ENCODE measurements at regions not wholly inside any gene's neighbourhood (a gene's known extent, or its start where the extent isn't known, plus 50 kb on each side); places are given as distances from the start of the nearest gene placed in this dataset.

- Mint-ChIP-seq H3K4me3 (no peak overlapping the region), H3K27ac (no peak overlapping the region), H3K27me3 (ENCODE audit: low read depth in 3 of 3) (no peaks in the 10 kb centered on the region), H3K9me3 (peaks cover 6 to 34% (median 23%) of the 10 kb centered on the region in 6 donors), H3K36me3 (no peaks in the 10 kb centered on the region), H3K4me1 (no peaks in the 10 kb centered on the region)
- DNase-seq: no peak
Measured at GRCh38 chr2:116718451-116718850, 1096.0 kb upstream of the DDX18 start.

- Mint-ChIP-seq H3K27me3 (ENCODE audit: low read depth in 3 of 3) (peaks cover 0 to 2% (median 0%) of the 10 kb centered on the region in 3 donors), H3K27ac (no peak overlapping the region), H3K9me3 (peaks cover 6 to 39% (median 26%) of the 10 kb centered on the region in 6 donors), H3K4me1 (no peaks in the 10 kb centered on the region), H3K4me3 (no peak overlapping the region), H3K36me3 (no peaks in the 10 kb centered on the region)
- no peak for DNase-seq
Measured at GRCh38 chr2:116719836-116720235, 1094.7 kb upstream of the DDX18 start.

GRCh38 chr2:116724550-116724949 is 1089.9 kb upstream of the DDX18 start:
- H3K27me3 Mint-ChIP-seq (ENCODE audit: low read depth in 3 of 3): peaks cover 0 to 2% (median 0%) of the 10 kb centered on the region in 3 donors
- H3K27ac Mint-ChIP-seq: no peak overlapping the region
- H3K4me1 Mint-ChIP-seq: no peaks in the 10 kb centered on the region
- H3K36me3 Mint-ChIP-seq: no peaks in the 10 kb centered on the region
- DNase-seq: no peak
- peaks cover 3 to 49% (median 28%) of the 10 kb centered on the region in 6 donors for H3K9me3 Mint-ChIP-seq
- no peak overlapping the region for H3K4me3 Mint-ChIP-seq

GRCh38 chr2:116732322-116732721 is 1082.2 kb upstream of the DDX18 start:
- DNase-seq: no peak
- Mint-ChIP-seq H3K4me3 (no peak overlapping the region), H3K27me3 (ENCODE audit: low read depth in 3 of 3) (no peaks in the 10 kb centered on the region)

GRCh38 chr2:116733699-116734098 is 1080.8 kb upstream of the DDX18 start:
- Mint-ChIP-seq H3K27me3 (ENCODE audit: low read depth in 3 of 3) (no peaks in the 10 kb centered on the region), H3K4me1 (no peaks in the 10 kb centered on the region), H3K27ac (no peak overlapping the region), H3K4me3 (no peak overlapping the region), H3K9me3 (peaks cover 11 to 37% (median 22%) of the 10 kb centered on the region in 6 donors), H3K36me3 (peaks cover 0 to 6% (median 0%) of the 10 kb centered on the region in 3 donors)
- DNase-seq: no peak

More at GRCh38 chr2:116732322-116732721, 1082.2 kb upstream of the DDX18 start:
- no peaks in the 10 kb centered on the region for H3K4me1 Mint-ChIP-seq
- H3K9me3 Mint-ChIP-seq: peaks cover 11 to 46% (median 24%) of the 10 kb centered on the region in 6 donors
- H3K36me3 Mint-ChIP-seq: peaks cover 0 to 6% (median 0%) of the 10 kb centered on the region in 3 donors
- H3K27ac Mint-ChIP-seq: no peak overlapping the region

GRCh38 chr2:116737951-116738350 is 1076.5 kb upstream of the DDX18 start:
- H3K27me3 Mint-ChIP-seq (ENCODE audit: low read depth in 3 of 3): peaks cover 0 to 2% (median 0%) of the 10 kb centered on the region in 3 donors
- H3K36me3 Mint-ChIP-seq: peaks cover 0 to 6% (median 0%) of the 10 kb centered on the region in 3 donors
- no peak for DNase-seq
- no peak overlapping the region for H3K4me3 Mint-ChIP-seq
- no peaks in the 10 kb centered on the region for H3K4me1 Mint-ChIP-seq
- no peak overlapping the region for H3K27ac Mint-ChIP-seq
- H3K9me3 Mint-ChIP-seq: peaks cover 8 to 32% (median 20%) of the 10 kb centered on the region in 6 donors

- Mint-ChIP-seq H3K27me3 (ENCODE audit: low read depth in 3 of 3) (no peaks in the 10 kb centered on the region), H3K36me3 (no peaks in the 10 kb centered on the region)
Measured at GRCh38 chr2:116747103-116747502, 1067.4 kb upstream of the DDX18 start.

GRCh38 chr2:116749994-116750393 is 1064.5 kb upstream of the DDX18 start:
- Mint-ChIP-seq H3K4me3 (no peak overlapping the region), H3K27me3 (ENCODE audit: low read depth in 3 of 3) (no peaks in the 10 kb centered on the region), H3K36me3 (no peaks in the 10 kb centered on the region), H3K4me1 (no peaks in the 10 kb centered on the region), H3K27ac (no peak overlapping the region), H3K9me3 (peaks cover 2 to 15% (median 10%) of the 10 kb centered on the region in 6 donors)
- no peak for DNase-seq

More at GRCh38 chr2:116747103-116747502, 1067.4 kb upstream of the DDX18 start:
- H3K9me3 Mint-ChIP-seq: peaks cover 0 to 12% (median 5%) of the 10 kb centered on the region in 6 donors
- H3K4me1 Mint-ChIP-seq: no peaks in the 10 kb centered on the region
- no peak overlapping the region for H3K27ac Mint-ChIP-seq
- no peak for DNase-seq
- H3K4me3 Mint-ChIP-seq: no peak overlapping the region

GRCh38 chr2:116754381-116755101 is 1060.0 kb upstream of the DDX18 start:
- Mint-ChIP-seq H3K36me3 (no peaks in the 10 kb centered on the region), H3K27me3 (ENCODE audit: low read depth in 3 of 3) (no peaks in the 10 kb centered on the region), H3K9me3 (peaks cover 2 to 37% (median 17%) of the 10 kb centered on the region in 6 donors), H3K27ac (no peak overlapping the region), H3K4me3 (no peak overlapping the region), H3K4me1 (no peaks in the 10 kb centered on the region)
- no peak for DNase-seq

GRCh38 chr2:116761864-116762263 is 1052.6 kb upstream of the DDX18 start:
- H3K36me3 Mint-ChIP-seq: no peaks in the 10 kb centered on the region
- no peaks in the 10 kb centered on the region for H3K4me1 Mint-ChIP-seq
- H3K4me3 Mint-ChIP-seq: no peak overlapping the region
- peaks cover 6 to 50% (median 15%) of the 10 kb centered on the region in 6 donors for H3K9me3 Mint-ChIP-seq
- no peak overlapping the region for H3K27ac Mint-ChIP-seq
- DNase-seq: no peak
- peaks cover 0 to under 1% (median 0%) of the 10 kb centered on the region in 3 donors for H3K27me3 Mint-ChIP-seq (ENCODE audit: low read depth in 3 of 3)

GRCh38 chr2:116769514-116769913 is 1045.0 kb upstream of the DDX18 start:
- no peaks in the 10 kb centered on the region for H3K36me3 Mint-ChIP-seq
- H3K4me1 Mint-ChIP-seq: no peaks in the 10 kb centered on the region
- H3K4me3 Mint-ChIP-seq: no peak overlapping the region
- H3K27me3 Mint-ChIP-seq (ENCODE audit: low read depth in 3 of 3): peaks cover 0 to 2% (median 0%) of the 10 kb centered on the region in 3 donors
- DNase-seq: no peak
- peaks cover 5 to 27% (median 10%) of the 10 kb centered on the region in 6 donors for H3K9me3 Mint-ChIP-seq
- no peak overlapping the region for H3K27ac Mint-ChIP-seq

GRCh38 chr2:116776556-116776955 is 1037.9 kb upstream of the DDX18 start:
- H3K4me3 Mint-ChIP-seq: no peak overlapping the region
- peaks cover 7 to 41% (median 23%) of the 10 kb centered on the region in 6 donors for H3K9me3 Mint-ChIP-seq
- H3K36me3 Mint-ChIP-seq: no peaks in the 10 kb centered on the region
- no peaks in the 10 kb centered on the region for H3K27me3 Mint-ChIP-seq (ENCODE audit: low read depth in 3 of 3)
- no peak overlapping the region for H3K27ac Mint-ChIP-seq
- H3K4me1 Mint-ChIP-seq: no peaks in the 10 kb centered on the region
- DNase-seq: no peak

GRCh38 chr2:116787848-116788247 is 1026.6 kb upstream of the DDX18 start:
- peaks cover 0 to 3% (median 0%) of the 10 kb centered on the region in 3 donors for H3K36me3 Mint-ChIP-seq
- H3K4me3 Mint-ChIP-seq: no peak overlapping the region
- no peaks in the 10 kb centered on the region for H3K27me3 Mint-ChIP-seq (ENCODE audit: low read depth in 3 of 3)
- H3K27ac Mint-ChIP-seq: no peak overlapping the region
- DNase-seq: no peak
- no peaks in the 10 kb centered on the region for H3K4me1 Mint-ChIP-seq
- peaks cover 8 to 28% (median 15%) of the 10 kb centered on the region in 6 donors for H3K9me3 Mint-ChIP-seq

- H3K36me3 Mint-ChIP-seq: no peaks in the 10 kb centered on the region
- H3K27ac Mint-ChIP-seq: no peak overlapping the region
- H3K4me3 Mint-ChIP-seq: no peak overlapping the region
- DNase-seq: no peak
- no peaks in the 10 kb centered on the region for H3K4me1 Mint-ChIP-seq
- no peaks in the 10 kb centered on the region for H3K27me3 Mint-ChIP-seq (ENCODE audit: low read depth in 3 of 3)
- H3K9me3 Mint-ChIP-seq: peaks cover 22 to 52% (median 30%) of the 10 kb centered on the region in 6 donors
Measured at GRCh38 chr2:116802671-116803070, 1011.8 kb upstream of the DDX18 start.
